Uterus (tissue), 2 donors: ENCODE measurements at regions not wholly inside any gene's neighbourhood (a gene's known extent, or its start where the extent isn't known, plus 50 kb on each side); places are given as distances from the start of the nearest gene placed in this dataset.

ENCODE experiments used
- CTCF ChIP-seq, 4 experiments: fragments of 200-600 bp in 2 of 4; fragments of 450-650 bp in 2 of 4; sonication (generic) in 2 of 4; IDR thresholded peaks; one replicate each; pipeline ENCODE4 v1.5.1; 2016 to 2019; ENCODE audit warnings: antibody characterized with exemption in 4 of 4, mild to moderate bottlenecking in 2 of 4, moderate library complexity in 1 of 4
- POLR2A ChIP-seq, 2 donors: fragments of 450-650 bp; IDR thresholded peaks; one replicate each; pipeline ENCODE4 v1.6.1; 2016; ENCODE audit warnings: antibody characterized with exemption in 2 of 2, mild to moderate bottlenecking in 1 of 2, moderate library complexity in 1 of 2

- no peak for TF ChIP-seq CTCF (IDR thresholded peaks at IDR 0.05)
- TF ChIP-seq POLR2A (IDR thresholded peaks at IDR 0.05): no peak
These were observed 95.7 kb upstream of the CD53 start for GRCh38 chr1:110777228-110777627.
